GM20000 (cell line): ENCODE measurements at regions not wholly inside any gene's neighbourhood (a gene's known extent, or its start where the extent isn't known, plus 50 kb on each side); places are given as distances from the start of the nearest gene placed in this dataset.
"Not testable (repeated sequence)": the region's sequence is repeated elsewhere in the genome, so short reads cannot be mapped to it uniquely, and the experiment has no call there.

ENCODE experiments used
- DNase-seq: peaks from one replicate; pipeline ENCODE4 v3.0.0; 2012; ENCODE audit warnings: low spot score
- TF ChIP-seq, protein P1 (sequence below): IDR thresholded peaks from 2 replicates; pipeline ENCODE4 v1.5.1; 2012; ENCODE audit warnings: mild to moderate bottlenecking, control low read depth; ENCODE audit errors: extremely low read depth, missing control alignments

DNA sequence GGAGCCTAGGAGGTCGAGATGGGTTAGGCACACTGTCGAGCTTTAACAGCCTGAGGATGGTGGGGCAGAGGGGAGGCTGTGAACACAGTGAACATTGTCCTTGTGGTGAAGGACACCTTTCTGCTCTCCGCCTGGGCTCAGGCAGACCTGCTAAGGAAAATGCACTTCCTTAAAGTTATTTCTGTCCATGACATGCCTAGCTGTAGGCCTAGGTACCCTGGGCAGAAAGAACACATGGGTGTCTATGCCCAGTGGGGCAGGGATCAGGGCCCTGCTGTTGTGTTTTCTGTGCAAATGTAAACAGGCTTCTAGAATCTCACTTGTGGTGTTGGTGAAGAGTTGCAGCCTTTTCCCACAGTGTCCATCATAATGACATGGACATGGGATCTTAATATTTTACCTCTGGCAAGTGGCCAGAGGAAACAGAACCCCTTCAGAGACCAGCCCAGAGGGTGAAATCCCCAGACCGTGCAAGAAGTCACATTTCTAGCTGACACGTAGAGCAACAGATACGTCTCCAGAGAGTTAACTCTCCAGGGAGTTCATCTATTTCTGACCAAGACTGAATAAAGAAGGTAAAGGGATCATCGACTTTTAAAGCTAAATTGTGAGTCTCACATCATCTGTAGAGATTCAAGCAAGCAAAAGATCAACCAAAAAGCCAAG lies 79.2 kb downstream of the C9orf152 start:
- TF ChIP-seq, protein P1, sequence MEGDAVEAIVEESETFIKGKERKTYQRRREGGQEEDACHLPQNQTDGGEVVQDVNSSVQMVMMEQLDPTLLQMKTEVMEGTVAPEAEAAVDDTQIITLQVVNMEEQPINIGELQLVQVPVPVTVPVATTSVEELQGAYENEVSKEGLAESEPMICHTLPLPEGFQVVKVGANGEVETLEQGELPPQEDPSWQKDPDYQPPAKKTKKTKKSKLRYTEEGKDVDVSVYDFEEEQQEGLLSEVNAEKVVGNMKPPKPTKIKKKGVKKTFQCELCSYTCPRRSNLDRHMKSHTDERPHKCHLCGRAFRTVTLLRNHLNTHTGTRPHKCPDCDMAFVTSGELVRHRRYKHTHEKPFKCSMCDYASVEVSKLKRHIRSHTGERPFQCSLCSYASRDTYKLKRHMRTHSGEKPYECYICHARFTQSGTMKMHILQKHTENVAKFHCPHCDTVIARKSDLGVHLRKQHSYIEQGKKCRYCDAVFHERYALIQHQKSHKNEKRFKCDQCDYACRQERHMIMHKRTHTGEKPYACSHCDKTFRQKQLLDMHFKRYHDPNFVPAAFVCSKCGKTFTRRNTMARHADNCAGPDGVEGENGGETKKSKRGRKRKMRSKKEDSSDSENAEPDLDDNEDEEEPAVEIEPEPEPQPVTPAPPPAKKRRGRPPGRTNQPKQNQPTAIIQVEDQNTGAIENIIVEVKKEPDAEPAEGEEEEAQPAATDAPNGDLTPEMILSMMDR, result no peak
- peak; percentile 63 for DNase-seq

GRCh38 chr9:110129425-110129824 lies 78.5 kb downstream of the C9orf152 start:
- TF ChIP-seq, protein P1, result no peak
- no peak for DNase-seq

DNA sequence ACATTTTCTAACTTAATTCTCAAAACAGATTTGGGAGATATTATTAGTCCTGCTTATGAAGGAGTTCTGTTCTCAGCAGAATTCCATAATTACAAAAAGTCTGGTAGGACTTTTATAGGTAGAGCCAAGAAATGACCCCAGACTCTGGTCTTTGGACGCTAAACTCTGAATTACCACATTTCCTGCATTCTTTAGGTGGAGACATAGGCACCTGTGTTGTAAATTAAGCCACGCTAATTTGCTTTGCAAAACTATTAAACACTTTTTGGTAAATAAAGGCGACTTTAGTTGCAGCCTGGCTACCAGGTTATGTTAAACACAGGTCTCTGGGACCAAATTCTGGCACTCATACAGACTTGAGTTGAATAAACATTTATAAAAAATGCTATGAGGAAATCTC lies 77.7 kb downstream of the C9orf152 start:
- DNase-seq, result no peak
- TF ChIP-seq, protein P1, result no peak

DNA sequence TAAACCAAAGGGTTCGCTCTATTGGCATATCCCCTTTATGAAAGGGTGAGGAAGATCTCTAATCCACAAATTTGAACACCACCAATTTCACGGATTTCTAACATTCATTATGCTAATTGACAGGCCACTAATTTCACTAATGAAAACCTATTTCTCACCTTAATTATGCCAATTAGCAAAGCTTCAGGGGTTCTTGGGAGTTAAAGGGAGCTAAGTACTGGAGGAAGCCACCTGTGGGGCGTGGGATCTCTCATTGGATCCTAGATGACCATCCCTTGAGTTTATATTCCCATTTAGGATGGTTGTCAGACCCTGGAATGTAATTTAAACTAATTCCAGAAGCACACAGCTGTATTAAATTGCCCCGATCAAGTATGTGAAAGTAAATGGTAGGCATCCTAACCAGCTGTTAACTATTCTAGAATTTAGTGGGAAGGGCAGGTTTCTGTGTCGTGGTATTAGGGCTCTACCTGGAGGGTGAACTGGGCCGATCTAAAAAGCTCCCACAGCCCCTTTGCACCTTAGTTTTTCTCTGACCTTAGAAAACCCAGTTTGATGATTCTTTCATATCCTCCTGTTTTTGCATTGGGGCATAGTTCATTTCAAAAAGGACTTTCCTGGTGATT lies 77.1 kb downstream of the C9orf152 start:
- TF ChIP-seq, protein P1, result no peak
- DNase-seq, result no peak

- no peak for DNase-seq
These were observed 76.5 kb downstream of the C9orf152 start for GRCh38 chr9:110131499-110131898.

DNA sequence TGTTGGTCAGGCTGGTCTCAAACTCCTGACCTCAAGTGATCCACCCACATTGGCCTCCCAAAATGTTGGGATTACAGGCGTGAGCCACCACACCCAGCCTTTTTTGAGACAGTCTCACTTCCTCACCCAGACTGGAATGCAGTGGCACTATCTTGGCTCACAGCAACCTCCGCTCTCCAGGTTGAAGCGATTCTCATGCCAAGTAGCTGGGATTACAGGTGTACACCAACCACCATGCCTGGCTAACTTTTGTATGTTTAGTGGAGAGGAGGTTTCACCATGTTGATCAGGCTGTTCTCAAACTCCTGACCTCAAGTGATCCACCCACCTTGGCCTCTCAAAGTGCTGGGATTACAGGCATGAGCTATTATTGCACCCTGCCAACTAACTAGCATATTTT lies 75.4 kb downstream of the C9orf152 start:
- DNase-seq, result not testable (repeated sequence)

More at GRCh38 chr9:110131499-110131898, 76.5 kb downstream of the C9orf152 start:
- TF ChIP-seq, protein P1, result no peak

GRCh38 chr9:110133059-110133458 lies 74.9 kb downstream of the C9orf152 start:
- no peak for DNase-seq
- TF ChIP-seq, protein P1, result no peak
